ENCODE measurements at regions not wholly inside any gene's neighbourhood (a gene's known extent, or its start where the extent isn't known, plus 50 kb on each side); places are given as distances from the start of the nearest gene placed in this dataset.

GRCh38 chr6:14966906-14967711, 278.8 kb upstream of the JARID2 start:
- no peak for TF ChIP-seq CTCF (IDR thresholded peaks at IDR 0.05)
- no peak for TF ChIP-seq USF2 (IDR thresholded peaks at IDR 0.05; ENCODE audit: borderline replicate concordance, low read depth, low read length)
- no peak for TF ChIP-seq SIN3A (IDR thresholded peaks at IDR 0.05; ENCODE audit: borderline replicate concordance, low read depth, low read length)
- no peak for TF ChIP-seq RCOR1 (IDR thresholded peaks at IDR 0.05; ENCODE audit: low read length)
- no peak for TF ChIP-seq NFIC (IDR thresholded peaks at IDR 0.05; ENCODE audit: borderline replicate concordance)
- no peak for TF ChIP-seq TCF12 (IDR thresholded peaks at IDR 0.05)
- TF ChIP-seq POLR2AphosphoS5 (IDR thresholded peaks at IDR 0.05; ENCODE audit: low read depth, low read length) = no peak
- TF ChIP-seq JUND (IDR thresholded peaks at IDR 0.05) = no peak

All from SK-N-SH (cell line).